Esophagus squamous epithelium (tissue), 5 donors: ENCODE measurements at regions not wholly inside any gene's neighbourhood (a gene's known extent, or its start where the extent isn't known, plus 50 kb on each side); places are given as distances from the start of the nearest gene placed in this dataset.

Source experiments
- DNase-seq: peaks from one replicate; lab custom pipeline; 2025; lab: John Stamatoyannopoulos, UW
- H3K27ac ChIP-seq, 4 donors: fragments of 200-600 bp; sonication (generic); one replicate each; pipeline ENCODE4 v1.5.1; 2016 to 2019; ENCODE audit warnings: mild to moderate bottlenecking in 1 of 4
- H3K27me3 ChIP-seq, 4 donors: fragments of 200-600 bp; sonication (generic); 1 replicate in 3 of 4; 2 replicates in 1 of 4; pipeline versions ENCODE4 v1.5.1 to v1.6.0; 2017 to 2021; ENCODE audit warnings: antibody characterized with exemption in 1 of 4
- H3K36me3 ChIP-seq, 3 donors: fragments of 200-600 bp; sonication (generic); one replicate each; pipeline ENCODE4 v1.5.1; 2016 to 2019
- H3K4me1 ChIP-seq, 3 donors: fragments of 200-600 bp; sonication (generic); one replicate each; pipeline ENCODE4 v1.5.1; 2017 to 2019
- H3K4me3 ChIP-seq, 4 donors: fragments of 200-600 bp; sonication (generic); 1 replicate in 3 of 4; 2 replicates in 1 of 4; pipeline ENCODE4 v1.5.1; 2016 to 2019; ENCODE audit warnings: mild to moderate bottlenecking in 2 of 4, moderate library complexity in 1 of 4
- H3K9me3 ChIP-seq, 3 donors: fragments of 200-600 bp; sonication (generic); one replicate each; pipeline ENCODE4 v1.5.1; 2016 to 2019
- CTCF ChIP-seq, 6 experiments: fragments of 450-650 bp in 4 of 6; fragments of 200-600 bp in 2 of 6; sonication (generic) in 2 of 6; IDR thresholded peaks; one replicate each; pipeline ENCODE4 v1.5.1; 2016 to 2019; ENCODE audit warnings: antibody characterized with exemption in 6 of 6, mild to moderate bottlenecking in 4 of 6, moderate library complexity in 4 of 6
- POLR2A ChIP-seq, 4 donors: fragments of 450-650 bp; IDR thresholded peaks; one replicate each; pipeline ENCODE4 v1.6.1; 2017; ENCODE audit warnings: antibody characterized with exemption in 4 of 4, mild to moderate bottlenecking in 4 of 4, moderate library complexity in 3 of 4
- WGBS, 2 donors: methylation state at CpG; one replicate each; pipeline ENCODE4 v1.1.5; 2018; 5-methylcytosine and 5-hydroxymethylcytosine counted together
- intact Hi-C: fragments of 100-400 bp; cut with DNase I; formaldehyde crosslinking; loops from one replicate; pipeline ENCODE4 v1.15.0; 2022
- donor health status: DM: yes; HTN: yes; CAD: no.

- intact Hi-C loops: no loop called here
- no peak overlapping the region for H3K4me3 ChIP-seq
- TF ChIP-seq POLR2A (IDR thresholded peaks at IDR 0.05): no peak
- no peak for TF ChIP-seq CTCF (IDR thresholded peaks at IDR 0.05)
- no peaks in the 10 kb centered on the region for H3K36me3 ChIP-seq
- WGBS, 2 donors: 57 to 70% methylated on average over 1 of the region's 1 CpG
- no peaks in the 10 kb centered on the region for H3K27me3 ChIP-seq
- peaks cover 0 to 5% (median 0%) of the 10 kb centered on the region in 3 donors for H3K9me3 ChIP-seq
- H3K27ac ChIP-seq: no peak overlapping the region
- DNase-seq: no peak
- no peaks in the 10 kb centered on the region for H3K4me1 ChIP-seq
Measured at GRCh38 chr4:33073811-33074210, 2353.6 kb downstream of the PCDH7 start.

DNA sequence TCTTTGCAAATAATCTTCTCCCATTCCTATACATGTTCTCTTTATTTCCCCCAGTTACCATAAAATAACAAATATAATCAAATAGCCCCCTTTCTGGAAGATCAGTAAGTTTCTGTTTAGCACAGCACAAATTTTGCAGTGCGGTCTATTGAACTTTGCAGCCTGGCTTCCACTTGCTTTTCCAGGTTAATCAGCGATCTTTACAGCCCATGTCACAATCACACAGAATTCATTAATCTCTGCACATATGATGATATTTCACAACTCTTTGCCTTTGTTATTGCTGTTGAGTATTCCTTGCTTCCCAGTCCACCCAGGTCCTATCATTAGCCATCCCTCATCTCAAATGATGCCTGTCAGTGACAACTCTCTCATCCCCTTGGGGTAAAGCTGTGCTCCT lies 2358.0 kb downstream of the PCDH7 start:
- no peaks in the 10 kb centered on the region for H3K36me3 ChIP-seq
- TF ChIP-seq POLR2A (IDR thresholded peaks at IDR 0.05) (no peak), CTCF (IDR thresholded peaks at IDR 0.05) (no peak)
- H3K27ac ChIP-seq: no peak overlapping the region
- H3K27me3 ChIP-seq: no peaks in the 10 kb centered on the region
- WGBS, 2 donors: 89 to 93% methylated on average over 2 of the region's 2 CpGs
- H3K4me1 ChIP-seq: no peaks in the 10 kb centered on the region
- intact Hi-C loops: no loop called here
- H3K4me3 ChIP-seq: no peak overlapping the region
- no peaks in the 10 kb centered on the region for H3K9me3 ChIP-seq
- no peak for DNase-seq

DNA sequence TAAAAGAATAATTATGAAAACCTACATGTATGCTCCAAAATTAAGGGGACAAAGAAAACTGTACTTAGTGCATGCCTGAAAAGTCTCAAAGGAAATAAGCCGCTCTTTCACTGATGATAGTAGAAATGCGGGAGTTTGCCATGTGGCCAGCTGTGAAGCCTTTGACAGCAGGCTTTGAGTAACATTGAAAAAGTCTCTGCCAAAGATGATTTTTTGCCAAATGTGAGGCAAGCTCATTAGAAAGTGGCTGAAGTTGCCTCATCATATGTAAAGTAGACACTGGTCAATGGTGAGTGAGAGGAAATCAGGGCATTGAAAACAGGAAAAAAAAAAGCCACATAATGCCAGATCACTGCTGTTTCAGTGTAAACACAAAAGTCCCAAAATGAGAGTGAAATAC lies 2360.1 kb downstream of the PCDH7 start:
- DNase-seq: no peak
- WGBS, 2 donors: 71 to 74% methylated on average over 2 of the region's 2 CpGs

GRCh38 chr4:33085709-33086108 lies 2365.5 kb downstream of the PCDH7 start:
- DNase-seq: no peak
- 29 to 50% methylated on average over 2 of the region's 2 CpGs for WGBS, 2 donors
- TF ChIP-seq CTCF (IDR thresholded peaks at IDR 0.05) (no peak), POLR2A (IDR thresholded peaks at IDR 0.05) (no peak)
- Histone ChIP-seq H3K27ac (no peak overlapping the region), H3K9me3 (no peaks in the 10 kb centered on the region), H3K4me3 (no peak overlapping the region), H3K27me3 (no peaks in the 10 kb centered on the region), H3K36me3 (no peaks in the 10 kb centered on the region), H3K4me1 (no peaks in the 10 kb centered on the region)
- intact Hi-C loops: no loop called here

More for the DNA sequence above, 2360.1 kb downstream of the PCDH7 start:
- Histone ChIP-seq H3K27ac (no peak overlapping the region), H3K4me1 (no peaks in the 10 kb centered on the region), H3K4me3 (no peak overlapping the region), H3K27me3 (no peaks in the 10 kb centered on the region), H3K36me3 (no peaks in the 10 kb centered on the region), H3K9me3 (no peaks in the 10 kb centered on the region)
- intact Hi-C loops: no loop called here
- no peak for TF ChIP-seq POLR2A (IDR thresholded peaks at IDR 0.05)
- no peak for TF ChIP-seq CTCF (IDR thresholded peaks at IDR 0.05)

- DNase-seq: no peak
- no peak overlapping the region for H3K27ac ChIP-seq
- H3K27me3 ChIP-seq: no peaks in the 10 kb centered on the region
- H3K36me3 ChIP-seq: no peaks in the 10 kb centered on the region
- 27 to 45% methylated on average over 2 of the region's 2 CpGs for WGBS, 2 donors
- H3K9me3 ChIP-seq: no peaks in the 10 kb centered on the region
- no peak overlapping the region for H3K4me3 ChIP-seq
- intact Hi-C loops: no loop called here
- H3K4me1 ChIP-seq: no peaks in the 10 kb centered on the region
- TF ChIP-seq POLR2A (IDR thresholded peaks at IDR 0.05) (no peak), CTCF (IDR thresholded peaks at IDR 0.05) (no peak)
Measured at GRCh38 chr4:33086331-33086925, 2366.3 kb downstream of the PCDH7 start.
